ENCODE measurements at regions not wholly inside any gene's neighbourhood (a gene's known extent, or its start where the extent isn't known, plus 50 kb on each side); places are given as distances from the start of the nearest gene placed in this dataset.

- no peak for DNase-seq
Observed at GRCh38 chr16:51404386-51404785, 253.3 kb upstream of the SALL1 start.

DNA sequence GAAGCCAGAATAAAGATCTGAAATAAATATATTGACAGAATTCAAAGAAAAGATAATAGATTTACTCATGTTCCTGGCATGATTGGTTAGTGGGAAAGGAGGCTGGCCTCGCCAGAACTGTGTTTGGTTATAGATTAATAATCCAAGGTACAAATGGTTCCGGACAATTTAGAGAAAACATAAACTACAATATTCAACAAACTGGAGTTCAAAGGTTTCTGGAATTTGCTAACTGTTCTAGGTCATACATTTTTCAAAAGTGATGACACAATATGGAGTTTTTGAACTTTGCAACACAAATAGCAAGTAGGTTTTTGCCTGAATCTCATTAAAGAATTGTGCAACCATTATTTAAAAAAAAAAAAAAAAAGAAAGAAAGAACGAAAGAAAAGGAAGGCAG lies 251.7 kb upstream of the SALL1 start:
- no peak for DNase-seq

GRCh38 chr16:51402298-51402697 lies 251.2 kb upstream of the SALL1 start:
- DNase-seq = no peak

GRCh38 chr16:51401673-51402072 lies 250.6 kb upstream of the SALL1 start:
- DNase-seq = no peak

DNA sequence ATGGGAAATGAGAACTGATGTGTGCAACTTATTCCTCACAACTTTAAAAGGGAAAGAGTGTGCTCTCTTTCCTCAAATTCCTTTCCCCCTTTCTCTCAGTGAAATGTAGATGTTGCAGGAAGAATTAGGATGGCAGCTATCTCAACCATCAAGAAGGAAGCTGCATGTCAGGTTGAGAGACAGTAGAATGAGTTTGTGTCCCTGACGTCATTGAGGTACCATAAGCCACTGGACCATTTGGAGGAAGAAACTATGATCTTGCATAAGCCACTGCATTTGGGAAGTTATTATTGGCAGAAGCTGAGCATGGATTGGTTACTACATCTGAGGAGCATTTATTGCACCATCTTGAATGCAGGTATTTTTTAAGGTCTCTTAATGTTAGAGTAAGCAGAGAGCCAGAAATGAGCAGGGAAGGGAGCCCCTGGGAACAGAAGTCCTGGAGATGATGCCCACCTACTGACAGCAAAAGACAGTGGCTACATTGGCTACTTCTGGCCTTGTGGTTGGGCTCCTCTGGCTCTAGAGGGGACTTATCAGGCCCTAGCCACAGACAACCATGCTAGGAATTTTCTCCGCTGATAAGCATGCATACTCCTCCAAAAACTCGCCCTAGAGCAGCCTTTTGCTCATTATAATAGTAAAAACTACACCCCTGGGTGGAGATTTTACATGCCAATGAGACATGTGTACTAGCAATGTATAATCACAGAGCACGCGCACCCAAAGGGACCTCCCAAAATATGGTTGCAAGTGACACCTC lies 249.0 kb upstream of the SALL1 start:
- DNase-seq = no peak

DNA sequence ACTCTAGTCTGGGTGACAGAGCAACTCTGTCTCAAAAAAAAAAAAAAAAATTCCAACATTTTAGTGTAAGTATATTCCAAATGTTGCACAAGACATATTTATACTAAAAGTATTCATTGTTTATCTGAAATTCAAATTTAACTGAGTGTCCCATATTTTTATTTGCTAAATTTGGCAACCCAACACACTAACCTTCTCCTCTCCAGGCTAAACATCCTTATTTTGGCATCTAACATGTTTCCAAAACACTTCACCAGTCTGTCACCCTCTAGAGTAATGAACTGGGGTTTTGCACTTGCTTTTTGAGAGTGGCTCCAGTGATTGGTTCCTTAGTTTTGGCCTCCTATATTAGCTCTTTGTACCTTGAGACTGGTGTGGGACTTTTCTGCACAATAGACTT lies 243.4 kb upstream of the SALL1 start:
- DNase-seq = no peak

GRCh38 chr16:51393381-51394005 lies 242.4 kb upstream of the SALL1 start:
- DNase-seq = no peak

DNA sequence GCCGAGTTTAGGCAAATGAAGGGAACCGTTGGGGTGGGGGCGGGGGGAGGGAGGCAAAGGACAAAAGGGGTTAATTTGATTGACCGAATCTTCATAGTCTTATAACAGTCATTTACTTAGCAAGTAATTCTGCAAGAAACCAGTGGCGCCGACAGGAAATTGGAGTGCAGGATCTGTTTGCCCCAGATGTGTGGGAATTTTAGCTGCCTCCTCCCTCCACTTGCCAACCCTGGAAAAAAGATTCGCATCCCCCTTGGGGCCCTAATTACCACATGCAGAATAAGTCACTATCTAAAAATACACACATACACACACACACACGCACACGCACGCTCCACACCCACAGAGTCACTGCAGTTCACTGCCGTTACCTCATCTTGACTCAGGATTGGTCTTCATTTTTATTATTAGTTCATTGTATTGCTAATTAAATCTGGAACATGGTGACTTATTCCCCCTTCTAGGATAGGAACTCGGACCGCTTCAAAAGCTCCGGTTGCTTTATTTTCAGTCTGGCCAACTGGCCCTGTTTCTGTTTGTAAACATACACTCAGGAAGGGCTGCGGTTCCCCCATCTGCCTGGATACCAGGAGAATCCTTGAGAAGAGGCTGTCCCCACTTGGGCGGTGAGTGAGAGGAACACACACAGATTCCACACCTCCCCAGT lies 241.6 kb upstream of the SALL1 start:
- DNase-seq = peak; percentile 51

DNA sequence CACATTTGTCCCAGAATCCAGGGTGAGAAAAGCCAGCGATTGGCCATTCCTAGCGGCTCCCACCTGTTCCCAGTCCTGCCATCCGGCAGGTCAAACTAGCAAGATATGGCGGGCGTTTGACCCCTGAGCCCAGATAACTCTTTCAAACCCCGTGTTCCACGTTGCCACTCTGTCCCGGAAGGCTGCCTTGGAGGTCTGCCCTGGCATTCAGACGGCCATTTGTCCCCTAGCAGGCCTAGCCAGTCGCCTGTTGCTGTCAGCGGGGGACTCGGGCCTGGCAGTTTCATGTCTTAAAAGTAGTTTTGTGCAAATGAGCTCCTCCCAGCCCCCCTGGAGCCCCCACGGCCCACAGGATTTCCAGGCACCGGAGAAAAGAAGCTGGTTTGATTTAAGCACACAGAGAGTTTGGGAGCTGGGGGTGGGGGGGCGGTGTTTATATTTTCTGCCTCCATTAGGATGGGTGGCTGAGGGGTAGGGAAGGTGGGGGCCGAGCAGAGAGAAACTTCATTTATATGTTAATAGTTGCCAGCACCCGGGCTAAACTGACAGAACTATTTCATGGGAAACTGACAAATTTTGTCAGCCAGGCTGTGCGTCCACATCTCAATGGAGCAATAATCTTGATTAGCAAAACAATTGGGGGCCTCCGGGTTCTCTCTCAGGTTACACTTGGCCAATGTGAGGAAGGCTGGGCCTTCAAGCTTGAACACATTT lies 240.9 kb upstream of the SALL1 start:
- peak; percentile 55 for DNase-seq

DNA sequence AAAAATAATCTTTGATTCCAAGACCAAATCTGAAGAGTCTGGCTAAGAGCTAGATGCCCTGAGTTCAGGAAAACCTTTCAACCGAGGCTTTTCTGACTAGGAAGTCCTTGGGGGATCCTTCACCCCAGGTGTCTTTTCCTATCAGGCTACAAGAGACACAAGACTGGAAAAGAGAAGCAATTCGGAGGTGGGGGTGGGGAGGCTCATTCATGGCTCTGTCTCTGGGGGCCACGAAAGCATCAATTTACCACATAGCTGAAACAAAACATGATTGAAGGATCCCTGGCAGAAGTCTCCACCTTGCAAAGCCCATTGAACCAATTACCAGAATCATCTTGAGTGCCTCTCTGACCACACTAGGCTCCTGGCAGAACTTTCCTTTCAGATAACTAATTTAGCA lies 239.8 kb upstream of the SALL1 start:
- DNase-seq = no peak

DNA sequence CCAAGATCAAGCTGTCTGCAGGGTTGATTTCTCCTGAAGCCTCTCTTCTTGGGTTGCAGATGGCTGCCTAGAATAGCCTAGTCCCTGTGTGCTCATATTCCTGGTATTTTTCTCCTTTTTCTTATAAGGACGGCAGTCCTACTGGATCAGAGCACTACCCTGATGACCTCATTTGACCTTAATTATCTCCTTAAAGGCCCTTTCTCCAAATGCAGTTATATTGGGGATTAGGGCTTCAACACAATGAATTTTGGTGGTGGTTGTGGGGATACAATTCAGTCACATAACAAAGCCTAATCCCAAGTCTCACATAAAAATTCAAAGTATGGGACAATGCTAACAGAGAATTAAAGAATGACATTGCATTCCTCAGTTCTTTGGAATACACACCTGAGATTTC lies 238.8 kb upstream of the SALL1 start:
- no peak for DNase-seq

- DNase-seq = no peak
Observed at GRCh38 chr16:51388516-51388951, 237.5 kb upstream of the SALL1 start.

- DNase-seq = no peak
Observed at GRCh38 chr16:51383909-51384308, 232.8 kb upstream of the SALL1 start.

DNA sequence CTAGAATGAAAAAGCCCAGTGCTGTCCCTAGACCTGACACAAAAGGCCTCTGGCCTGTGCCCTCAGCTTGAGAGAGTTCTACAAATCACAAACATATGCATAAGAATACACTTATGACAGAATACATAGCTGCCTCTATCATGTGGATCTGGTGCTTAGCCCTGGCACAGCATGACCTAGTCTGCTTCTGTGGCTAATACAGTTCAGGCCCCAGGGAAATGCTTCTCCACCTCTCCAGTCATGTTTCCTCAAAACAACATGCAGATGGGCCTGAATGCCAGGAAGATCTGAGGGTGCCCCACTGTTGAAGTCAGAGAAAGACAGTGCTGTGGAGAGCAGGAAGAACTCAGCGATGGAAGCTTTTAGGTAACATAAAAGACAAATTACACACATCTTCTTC lies 231.9 kb upstream of the SALL1 start:
- DNase-seq = no peak

DNA sequence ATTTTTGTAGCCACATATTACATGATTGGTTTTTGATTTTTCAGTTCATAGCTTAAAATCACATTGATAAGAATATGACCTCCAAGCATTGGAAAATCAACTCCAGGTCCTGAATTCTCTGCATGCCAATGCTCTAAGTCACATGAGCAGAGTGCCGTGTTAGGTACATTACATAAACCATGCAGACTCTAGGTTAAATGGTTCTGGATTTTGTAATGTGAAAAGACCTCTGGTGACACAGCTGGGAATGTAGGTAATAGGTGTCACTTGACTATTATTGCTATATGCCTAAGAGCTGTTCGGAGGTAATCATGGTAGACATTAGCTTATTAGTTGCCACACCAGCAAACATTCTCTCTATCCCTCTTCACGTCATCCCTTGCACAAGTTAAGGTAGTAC lies 231.1 kb upstream of the SALL1 start:
- DNase-seq = no peak

- no peak for DNase-seq
Observed at GRCh38 chr16:51376080-51376479, 225.0 kb upstream of the SALL1 start.

- DNase-seq = no peak
Observed at GRCh38 chr16:51374790-51375189, 223.7 kb upstream of the SALL1 start.

DNA sequence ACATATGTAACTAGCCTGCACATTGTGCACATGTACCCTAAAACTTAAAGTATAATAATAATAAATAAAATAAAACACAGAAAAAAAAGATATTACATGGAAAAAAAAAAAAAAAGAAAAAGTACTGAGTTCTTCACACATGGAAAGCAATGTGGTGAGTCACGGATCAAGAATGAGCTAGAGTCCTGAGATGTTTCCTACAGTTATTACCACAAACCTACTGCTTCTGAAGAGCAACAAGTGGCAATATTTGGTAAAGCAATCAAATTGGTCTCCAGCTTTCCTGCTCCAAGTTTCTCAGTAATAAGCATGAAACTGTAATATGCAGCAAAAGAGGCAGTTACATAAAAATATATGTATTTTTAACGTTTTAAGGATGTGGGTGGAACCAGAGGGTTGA lies 223.3 kb upstream of the SALL1 start:
- DNase-seq = no peak

- no peak for DNase-seq
Observed at GRCh38 chr16:51365715-51366114, 214.6 kb upstream of the SALL1 start.

- peak; percentile 82 for DNase-seq
Observed at GRCh38 chr16:51359141-51359955, 208.3 kb upstream of the SALL1 start.

DNA sequence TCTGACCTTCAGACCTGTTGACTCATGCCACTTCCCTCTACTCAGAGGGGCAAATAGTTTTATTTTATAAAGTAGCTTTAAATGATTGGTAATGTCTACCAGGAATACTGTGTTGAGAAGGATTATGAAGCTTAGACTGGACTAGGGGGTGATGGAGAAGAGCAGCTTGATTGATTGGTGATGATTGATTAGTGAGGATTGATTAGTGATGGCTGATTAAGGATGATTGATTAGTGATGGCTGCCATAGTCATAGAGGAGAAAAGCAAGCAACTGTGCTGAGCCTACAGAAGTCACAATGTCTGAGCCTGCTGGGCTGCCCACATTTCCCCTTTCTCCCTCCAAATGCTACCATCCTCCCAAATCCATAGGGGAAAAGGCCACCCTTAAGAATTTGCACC lies 206.8 kb upstream of the SALL1 start:
- no peak for DNase-seq

DNA sequence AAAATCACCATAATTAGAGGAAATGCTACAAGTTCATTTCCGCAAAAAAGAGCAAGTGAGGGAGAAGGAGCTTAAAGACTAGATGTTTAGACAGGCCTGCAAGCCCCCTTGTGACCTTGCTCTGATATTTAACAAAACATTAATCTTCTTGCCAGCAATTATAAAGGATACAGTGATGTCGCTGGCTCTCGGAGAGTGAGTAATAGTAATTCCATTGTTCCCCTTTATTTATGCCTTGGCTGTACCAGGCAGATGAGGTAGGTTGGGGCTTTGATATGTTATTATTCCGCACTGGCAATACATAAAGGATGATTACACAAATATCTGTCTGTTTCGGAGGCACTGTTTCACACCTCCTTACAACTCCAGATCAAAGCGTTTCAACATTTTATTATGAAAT lies 204.8 kb upstream of the SALL1 start:
- DNase-seq = peak; percentile 16

- DNase-seq = no peak
Observed at GRCh38 chr16:51355195-51355594, 204.1 kb upstream of the SALL1 start.

Data from eye (tissue), 1 donor.